ENCODE measurements at regions not wholly inside any gene's neighbourhood (a gene's known extent, or its start where the extent isn't known, plus 50 kb on each side); places are given as distances from the start of the nearest gene placed in this dataset.
"Not testable (repeated sequence)": the region's sequence is repeated elsewhere in the genome, so short reads cannot be mapped to it uniquely, and the experiment has no call there.

DNA sequence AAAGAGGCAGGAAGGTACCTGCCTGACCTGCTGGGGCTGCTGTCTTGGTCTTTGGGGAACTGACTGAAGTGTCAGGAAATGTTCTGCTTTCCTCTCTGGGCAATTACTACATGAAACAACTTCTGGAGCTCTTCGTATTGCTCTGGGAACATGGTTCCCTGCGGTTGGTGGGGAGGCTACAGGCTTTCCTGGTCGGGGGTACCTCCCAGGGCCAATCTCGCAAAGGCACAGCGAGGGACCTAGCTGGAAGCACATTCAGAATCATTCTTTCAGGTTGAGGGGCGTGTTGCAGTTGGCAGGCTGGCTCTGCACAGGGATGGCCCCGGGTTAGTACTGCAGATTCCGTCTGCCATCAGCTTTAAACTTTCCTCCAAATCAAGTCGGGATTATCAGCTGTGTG, 88.9 kb upstream of the RANBP3L start:
- DNase-seq (ENCODE audit: low spot score in 2 of 2): no peak
- WGBS, 2 donors: 47 to 49% methylated on average over 9 of the region's 9 CpGs
- H3K4me3 ChIP-seq (ENCODE audit: low read depth, poor library complexity, severe bottlenecking): no peak overlapping the region
- TF ChIP-seq, protein P1, sequence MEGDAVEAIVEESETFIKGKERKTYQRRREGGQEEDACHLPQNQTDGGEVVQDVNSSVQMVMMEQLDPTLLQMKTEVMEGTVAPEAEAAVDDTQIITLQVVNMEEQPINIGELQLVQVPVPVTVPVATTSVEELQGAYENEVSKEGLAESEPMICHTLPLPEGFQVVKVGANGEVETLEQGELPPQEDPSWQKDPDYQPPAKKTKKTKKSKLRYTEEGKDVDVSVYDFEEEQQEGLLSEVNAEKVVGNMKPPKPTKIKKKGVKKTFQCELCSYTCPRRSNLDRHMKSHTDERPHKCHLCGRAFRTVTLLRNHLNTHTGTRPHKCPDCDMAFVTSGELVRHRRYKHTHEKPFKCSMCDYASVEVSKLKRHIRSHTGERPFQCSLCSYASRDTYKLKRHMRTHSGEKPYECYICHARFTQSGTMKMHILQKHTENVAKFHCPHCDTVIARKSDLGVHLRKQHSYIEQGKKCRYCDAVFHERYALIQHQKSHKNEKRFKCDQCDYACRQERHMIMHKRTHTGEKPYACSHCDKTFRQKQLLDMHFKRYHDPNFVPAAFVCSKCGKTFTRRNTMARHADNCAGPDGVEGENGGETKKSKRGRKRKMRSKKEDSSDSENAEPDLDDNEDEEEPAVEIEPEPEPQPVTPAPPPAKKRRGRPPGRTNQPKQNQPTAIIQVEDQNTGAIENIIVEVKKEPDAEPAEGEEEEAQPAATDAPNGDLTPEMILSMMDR (IDR thresholded peaks at IDR 0.05): no peak
- no peak for TF ChIP-seq POLR2A (IDR thresholded peaks at IDR 0.05)
- intact Hi-C loops (cut with DNase I; ENCODE audit: low total_unique reads): loop anchor here (10.0 kb wide), 1 partner anchor 136 kb away; no protein-coding TSS in a partner anchor

DNA sequence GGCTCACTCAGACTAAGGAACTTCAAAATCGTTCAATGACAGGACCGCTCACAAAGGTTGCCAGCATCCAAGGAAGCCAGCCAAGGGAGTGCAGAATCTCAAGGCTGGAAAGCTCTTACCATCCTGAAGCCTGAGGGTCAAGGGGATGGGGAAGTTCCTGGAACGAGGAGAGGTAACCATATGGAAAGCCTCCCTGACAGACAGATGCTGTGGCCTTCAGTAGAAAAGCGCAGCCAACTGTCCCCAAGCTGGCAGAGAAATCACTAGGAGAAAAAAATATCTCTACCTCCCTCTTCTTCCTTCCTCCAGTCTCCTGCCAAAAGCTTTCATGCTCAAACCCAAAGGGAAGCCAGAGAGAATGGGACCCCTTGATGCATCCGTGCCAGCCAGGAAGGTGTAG, 90.5 kb upstream of the RANBP3L start:
- 77 to 85% methylated on average over 5 of the region's 5 CpGs for WGBS, 2 donors

DNA sequence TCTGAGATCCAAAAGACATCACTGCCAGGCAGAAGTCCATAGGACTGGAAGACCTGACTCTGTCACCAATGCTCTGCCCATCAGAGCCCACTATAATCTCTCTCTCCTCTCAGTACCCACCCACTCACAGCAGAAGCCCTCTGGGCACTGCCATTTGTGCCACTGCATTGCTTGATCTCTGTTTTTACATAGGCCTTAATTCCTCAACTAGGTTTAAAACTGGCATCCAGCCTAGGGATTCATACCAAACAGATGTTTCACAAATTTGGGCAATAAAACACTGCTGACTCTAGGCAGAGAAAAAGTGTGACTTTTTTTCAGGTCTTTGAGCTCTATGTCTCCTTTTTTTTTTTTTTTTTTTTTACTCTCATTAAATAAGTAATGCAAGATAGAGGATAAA, 91.1 kb upstream of the RANBP3L start:
- intact Hi-C loops (cut with DNase I; ENCODE audit: low total_unique reads): loop anchor here (10.0 kb wide), 1 partner anchor 138 kb away; no protein-coding TSS in a partner anchor
- no peak for DNase-seq (ENCODE audit: low spot score in 2 of 2)

More for the DNA sequence above, 90.5 kb upstream of the RANBP3L start:
- intact Hi-C loops (cut with DNase I; ENCODE audit: low total_unique reads): loop anchor here (10.0 kb wide), 1 partner anchor 137 kb away; no protein-coding TSS in a partner anchor
- no peak overlapping the region for H3K4me3 ChIP-seq (ENCODE audit: low read depth, poor library complexity, severe bottlenecking)
- TF ChIP-seq, protein P1 (IDR thresholded peaks at IDR 0.05): no peak
- no peak for TF ChIP-seq POLR2A (IDR thresholded peaks at IDR 0.05)
- DNase-seq (ENCODE audit: low spot score in 2 of 2): no peak

DNA sequence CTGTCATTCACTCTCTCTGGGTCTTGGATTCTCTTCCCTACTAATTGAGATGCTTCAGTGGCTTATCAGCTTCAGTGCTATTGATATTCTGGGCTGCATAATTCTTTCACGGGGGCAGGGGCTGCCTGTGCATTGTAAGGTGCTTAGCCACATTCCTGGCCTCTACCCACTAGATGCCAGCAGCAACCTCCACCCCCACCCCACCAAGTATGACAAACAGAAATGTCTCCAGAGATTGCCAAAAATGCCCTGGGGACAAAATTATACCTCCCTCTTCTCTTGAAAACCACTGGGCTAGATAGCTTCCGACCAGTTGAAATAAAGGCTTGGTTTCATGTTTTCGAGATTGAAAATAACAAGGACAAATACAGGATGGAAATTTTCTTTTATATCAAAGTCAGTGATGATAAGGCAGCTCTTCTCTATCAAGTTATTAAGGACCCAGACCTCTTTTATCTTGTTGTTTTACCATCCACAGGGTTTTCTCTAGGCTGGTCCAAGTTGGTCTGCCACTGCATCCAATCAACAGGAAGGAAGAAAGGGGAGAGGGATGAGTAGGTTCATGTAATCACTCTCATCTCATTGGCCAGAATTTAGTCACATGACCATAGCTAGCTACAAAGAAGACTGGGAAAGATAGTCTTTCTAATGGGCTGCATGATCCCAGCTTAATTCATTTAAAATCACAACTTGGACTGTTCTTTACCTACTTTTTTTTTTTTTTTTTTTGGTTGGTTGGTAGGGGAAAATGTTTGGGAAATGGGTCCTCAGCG, 92.1 kb upstream of the RANBP3L start:
- no peak for DNase-seq (ENCODE audit: low spot score in 2 of 2)
- 91 to 93% methylated on average over 4 of the region's 4 CpGs for WGBS, 2 donors
- intact Hi-C loops (cut with DNase I; ENCODE audit: low total_unique reads): loop anchor here (10.0 kb wide), 1 partner anchor 139 kb away; no protein-coding TSS in a partner anchor
- TF ChIP-seq, protein P1 (IDR thresholded peaks at IDR 0.05): no peak
- no peak for TF ChIP-seq POLR2A (IDR thresholded peaks at IDR 0.05)
- H3K4me3 ChIP-seq (ENCODE audit: low read depth, poor library complexity, severe bottlenecking): no peak overlapping the region

More for the DNA sequence above, 91.1 kb upstream of the RANBP3L start:
- no peak for TF ChIP-seq POLR2A (IDR thresholded peaks at IDR 0.05)
- TF ChIP-seq, protein P1 (IDR thresholded peaks at IDR 0.05): no peak
- no peak overlapping the region for H3K4me3 ChIP-seq (ENCODE audit: low read depth, poor library complexity, severe bottlenecking)

DNA sequence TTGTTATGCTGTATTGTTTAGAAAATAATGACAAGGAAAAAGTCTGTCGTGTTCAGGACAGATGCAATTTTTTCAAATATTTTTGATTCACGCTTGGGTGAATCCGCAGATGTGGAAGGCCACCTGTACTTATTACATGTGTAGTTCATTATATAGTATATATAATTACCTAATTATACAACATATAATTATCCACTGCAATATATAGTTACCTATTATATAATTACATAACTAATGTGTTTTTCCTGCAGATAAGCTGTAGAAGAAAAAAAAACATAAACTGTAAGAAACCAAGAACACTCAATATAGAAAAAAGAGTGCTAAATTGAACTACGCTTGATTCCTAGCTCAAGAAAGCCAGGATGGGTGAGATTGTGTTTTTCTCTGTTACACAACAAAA, 93.6 kb upstream of the RANBP3L start:
- intact Hi-C loops (cut with DNase I; ENCODE audit: low total_unique reads): loop anchor here (10.0 kb wide), 1 partner anchor 140 kb away; no protein-coding TSS in a partner anchor
- no peak for DNase-seq (ENCODE audit: low spot score in 2 of 2)
- WGBS, 2 donors: 92 to 93% methylated on average over 4 of the region's 4 CpGs
- no peak overlapping the region for H3K4me3 ChIP-seq (ENCODE audit: low read depth, poor library complexity, severe bottlenecking)
- no peak for TF ChIP-seq POLR2A (IDR thresholded peaks at IDR 0.05)
- TF ChIP-seq, protein P1 (IDR thresholded peaks at IDR 0.05): no peak

DNA sequence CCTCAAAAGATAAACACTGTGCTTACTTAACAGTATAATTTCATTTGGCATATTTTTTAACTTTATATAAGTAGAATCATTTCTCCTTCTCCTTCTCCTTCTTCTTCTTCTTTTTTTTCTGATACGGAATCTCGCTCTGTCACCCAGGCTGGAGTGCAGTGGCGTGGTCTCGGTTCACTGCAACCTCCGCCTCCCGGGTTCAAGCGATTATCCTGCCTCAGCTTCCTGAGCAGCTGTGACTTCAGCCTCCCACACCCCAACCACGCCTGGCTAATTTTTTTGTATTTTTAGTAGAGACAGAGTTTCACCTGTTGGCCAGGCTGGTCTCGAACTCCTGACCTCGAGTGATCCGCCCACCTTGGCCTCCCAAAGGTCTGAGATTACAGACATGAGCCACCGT, 94.2 kb upstream of the RANBP3L start:
- WGBS, 2 donors: 85 to 86% methylated on average over 12 of the region's 12 CpGs
- not testable (repeated sequence) for DNase-seq (ENCODE audit: low spot score in 2 of 2); H3K4me3 ChIP-seq (ENCODE audit: low read depth, poor library complexity, severe bottlenecking)
- intact Hi-C loops (cut with DNase I; ENCODE audit: low total_unique reads): loop anchor here (10.0 kb wide), 1 partner anchor 141 kb away; no protein-coding TSS in a partner anchor

Measured in lower leg skin (tissue), 4 donors.